ENCODE measurements at regions not wholly inside any gene's neighbourhood (a gene's known extent, or its start where the extent isn't known, plus 50 kb on each side); places are given as distances from the start of the nearest gene placed in this dataset.
A peak's percentile ranks its signal among the peaks of the same experiment; 100 is the strongest.

DNA sequence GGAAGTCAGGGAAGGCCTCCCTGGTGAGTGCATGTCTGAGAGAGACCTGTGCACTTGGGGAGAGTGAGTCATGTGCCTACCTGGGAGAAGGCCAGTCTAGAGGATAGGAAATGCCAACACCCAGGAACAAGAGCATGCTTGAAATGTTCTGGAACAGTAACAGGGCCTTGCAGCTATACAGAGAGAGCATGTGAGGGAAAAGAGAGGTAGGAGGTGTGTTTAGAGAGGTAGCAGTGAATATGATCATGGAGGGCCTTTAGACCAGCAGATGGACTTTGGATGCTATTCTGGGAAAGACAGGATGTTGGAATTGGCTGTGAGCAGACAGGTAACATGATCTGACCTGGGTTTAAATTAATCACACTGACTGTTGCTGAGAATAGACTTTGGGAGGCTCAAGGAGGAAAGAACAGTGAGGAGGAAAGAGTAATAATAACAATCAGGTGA is 1143.6 kb downstream of the FLRT2 start:
- TF ChIP-seq, protein P1, sequence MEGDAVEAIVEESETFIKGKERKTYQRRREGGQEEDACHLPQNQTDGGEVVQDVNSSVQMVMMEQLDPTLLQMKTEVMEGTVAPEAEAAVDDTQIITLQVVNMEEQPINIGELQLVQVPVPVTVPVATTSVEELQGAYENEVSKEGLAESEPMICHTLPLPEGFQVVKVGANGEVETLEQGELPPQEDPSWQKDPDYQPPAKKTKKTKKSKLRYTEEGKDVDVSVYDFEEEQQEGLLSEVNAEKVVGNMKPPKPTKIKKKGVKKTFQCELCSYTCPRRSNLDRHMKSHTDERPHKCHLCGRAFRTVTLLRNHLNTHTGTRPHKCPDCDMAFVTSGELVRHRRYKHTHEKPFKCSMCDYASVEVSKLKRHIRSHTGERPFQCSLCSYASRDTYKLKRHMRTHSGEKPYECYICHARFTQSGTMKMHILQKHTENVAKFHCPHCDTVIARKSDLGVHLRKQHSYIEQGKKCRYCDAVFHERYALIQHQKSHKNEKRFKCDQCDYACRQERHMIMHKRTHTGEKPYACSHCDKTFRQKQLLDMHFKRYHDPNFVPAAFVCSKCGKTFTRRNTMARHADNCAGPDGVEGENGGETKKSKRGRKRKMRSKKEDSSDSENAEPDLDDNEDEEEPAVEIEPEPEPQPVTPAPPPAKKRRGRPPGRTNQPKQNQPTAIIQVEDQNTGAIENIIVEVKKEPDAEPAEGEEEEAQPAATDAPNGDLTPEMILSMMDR (conservative IDR thresholded peaks at IDR 0.05; ENCODE audit: low read depth, low read length) = no peak
- DNase-seq (ENCODE audit: low read depth) = no peak

DNA sequence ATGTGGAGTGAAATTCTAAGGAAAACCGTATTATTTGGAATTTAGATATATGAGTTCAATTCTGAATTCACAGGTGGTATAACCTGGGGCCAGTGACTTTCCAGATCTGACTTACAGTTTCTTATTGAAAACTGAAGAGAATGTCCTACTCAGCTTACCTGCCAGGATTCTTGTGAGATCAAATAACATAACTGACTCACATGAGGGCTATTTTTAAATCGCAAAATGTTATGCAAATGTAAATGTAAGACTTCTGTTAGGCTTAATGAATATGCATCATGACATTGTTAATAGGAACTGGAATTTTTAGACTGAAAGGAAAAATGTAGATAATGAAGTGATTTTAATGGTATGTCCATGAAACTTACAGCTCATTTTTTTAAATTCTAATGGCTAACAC is 1142.1 kb downstream of the FLRT2 start:
- no peak for DNase-seq (ENCODE audit: low read depth)
- TF ChIP-seq, protein P1 (conservative IDR thresholded peaks at IDR 0.05; ENCODE audit: low read depth, low read length) = no peak
- H3K4me3 ChIP-seq (ENCODE audit: low read length) = no peak overlapping the region

More for the DNA sequence above, 1143.6 kb downstream of the FLRT2 start:
- no peak overlapping the region for H3K4me3 ChIP-seq (ENCODE audit: low read length)

DNA sequence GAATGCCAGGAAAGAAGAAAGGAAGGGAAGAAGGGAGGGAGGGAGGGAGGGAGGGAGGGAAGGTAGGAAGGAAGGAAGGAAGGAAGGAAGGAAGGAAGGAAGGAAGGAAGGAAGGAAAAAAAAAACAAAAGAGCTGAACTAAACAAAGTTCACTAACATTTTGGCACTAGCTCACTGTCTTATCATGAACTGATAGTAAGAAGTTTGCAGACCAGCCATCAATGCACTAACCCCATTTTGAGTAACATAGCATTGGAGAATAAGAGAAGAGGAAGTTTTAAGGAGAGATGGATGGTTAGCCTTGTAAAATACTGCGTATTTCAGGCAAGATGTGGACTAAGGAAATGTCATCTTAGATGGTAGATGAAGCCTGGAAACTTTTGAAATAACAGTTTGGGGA is 1136.0 kb downstream of the FLRT2 start:
- no peak overlapping the region for H3K4me3 ChIP-seq (ENCODE audit: low read length)
- TF ChIP-seq, protein P1 (conservative IDR thresholded peaks at IDR 0.05; ENCODE audit: low read depth, low read length) = no peak
- DNase-seq (ENCODE audit: low read depth) = no peak

DNA sequence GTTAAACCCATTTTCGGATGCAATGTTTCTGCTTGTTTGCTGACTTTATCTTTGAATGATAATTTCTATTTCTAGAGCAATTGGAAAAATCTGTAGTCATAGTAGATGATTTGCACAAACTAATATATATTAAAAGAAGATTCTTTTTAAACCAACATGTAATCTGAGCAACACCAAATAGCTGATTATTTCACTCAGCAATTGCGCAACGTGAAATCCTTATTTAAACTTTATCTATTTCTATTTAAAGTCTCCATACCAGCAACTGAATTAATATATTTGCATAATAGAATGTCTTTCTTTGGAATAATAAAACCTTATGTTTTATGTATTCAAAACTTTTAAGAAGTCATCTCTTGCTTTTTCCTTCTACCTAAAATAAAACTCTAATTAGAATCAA is 1132.4 kb downstream of the FLRT2 start:
- no peak for DNase-seq (ENCODE audit: low read depth)
- H3K4me3 ChIP-seq (ENCODE audit: low read length) = no peak overlapping the region
- TF ChIP-seq, protein P1 (conservative IDR thresholded peaks at IDR 0.05; ENCODE audit: low read depth, low read length) = no peak

DNA sequence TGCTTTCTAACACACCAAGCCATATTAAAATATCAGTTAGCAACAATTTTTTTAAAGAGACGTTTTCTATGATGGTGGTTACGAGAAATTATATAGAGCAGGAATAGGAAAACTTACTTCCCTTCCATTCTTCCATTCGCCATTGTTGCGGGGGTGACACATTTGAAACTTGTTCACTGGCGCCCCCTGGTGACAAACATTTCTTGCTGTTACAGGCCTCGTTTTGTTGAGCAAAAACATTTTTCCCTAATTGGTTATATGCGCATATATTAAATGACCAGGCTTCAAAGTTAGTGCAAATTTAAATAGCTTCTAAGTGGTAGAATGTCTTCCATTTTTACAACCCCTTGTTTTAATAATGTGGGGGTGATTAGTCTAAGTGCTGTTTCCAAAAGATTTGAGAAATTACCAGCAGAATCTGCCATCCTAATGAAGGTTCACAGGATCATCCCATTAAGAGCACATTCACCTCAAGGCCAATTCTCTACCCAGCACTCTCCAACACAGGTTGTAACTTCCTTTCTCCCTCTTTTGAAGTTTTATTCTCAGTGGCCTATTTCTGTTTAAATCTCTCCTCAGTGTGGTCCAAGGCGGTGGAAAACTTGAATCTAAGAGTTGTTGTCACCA is 1124.7 kb downstream of the FLRT2 start:
- TF ChIP-seq, protein P1 (conservative IDR thresholded peaks at IDR 0.05; ENCODE audit: low read depth, low read length) = peak; percentile 56
- peak; percentile 4 for DNase-seq (ENCODE audit: low read depth)
- no peak overlapping the region for H3K4me3 ChIP-seq (ENCODE audit: low read length)

DNA sequence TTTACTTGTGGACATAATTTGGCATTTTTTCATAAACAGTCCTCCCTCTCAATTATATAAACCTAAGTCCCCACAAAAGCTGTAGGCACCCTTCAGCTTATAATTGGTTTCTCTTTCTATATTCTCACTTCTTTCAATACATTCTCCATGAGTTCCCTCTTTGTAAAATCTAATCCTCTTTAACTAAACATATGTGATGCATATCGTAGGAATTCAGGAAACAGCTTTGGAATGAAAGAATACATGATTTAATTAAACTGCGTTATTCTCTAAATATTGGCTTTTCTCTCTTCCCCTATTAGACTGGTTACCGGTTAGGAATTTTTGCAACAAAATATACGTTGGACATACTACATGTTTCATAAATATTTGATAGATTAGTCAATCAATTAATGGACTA is 1122.6 kb downstream of the FLRT2 start:
- DNase-seq (ENCODE audit: low read depth) = peak; percentile 22
- H3K4me3 ChIP-seq (ENCODE audit: low read length) = no peak overlapping the region
- TF ChIP-seq, protein P1 (conservative IDR thresholded peaks at IDR 0.05; ENCODE audit: low read depth, low read length) = no peak
